ENCODE measurements at regions not wholly inside any gene's neighbourhood (a gene's known extent, or its start where the extent isn't known, plus 50 kb on each side); places are given as distances from the start of the nearest gene placed in this dataset.

- TF ChIP-seq E2F5 (CRISPR knock-in tag; IDR thresholded peaks at IDR 0.05), result no peak
- TF ChIP-seq TEAD1 (CRISPR knock-in tag; IDR thresholded peaks at IDR 0.05), result no peak
- TF ChIP-seq PREB (CRISPR knock-in tag; IDR thresholded peaks at IDR 0.05; ENCODE audit: borderline replicate concordance), result no peak
- TF ChIP-seq TCF7 (CRISPR knock-in tag; IDR thresholded peaks at IDR 0.05; ENCODE audit: low read depth), result no peak
- no peak for TF ChIP-seq GTF2I (CRISPR knock-in tag; conservative IDR thresholded peaks at IDR 0.05)
- TF ChIP-seq TP53 (CRISPR knock-in tag; IDR thresholded peaks at IDR 0.05), result no peak
- TF ChIP-seq ZNF425 (CRISPR knock-in tag; conservative IDR thresholded peaks at IDR 0.05), result no peak
- TF ChIP-seq ZNF532 (CRISPR knock-in tag; IDR thresholded peaks at IDR 0.05; ENCODE audit: borderline replicate concordance), result no peak
- no peak for TF ChIP-seq NR2C2 (CRISPR knock-in tag; IDR thresholded peaks at IDR 0.05)
These were observed 73.2 kb upstream of the DUSP22 start (continued) for GRCh38 chr6:219019-219570.

GRCh38 chr6:219641-220198 lies 72.6 kb upstream of the DUSP22 start:
- POLR2A ChIA-PET, result no interaction called here
- CTCF ChIA-PET, result interaction anchor here (1.3 kb wide), 1 partner anchor 29 kb away, joined by 3 read pairs; no protein-coding TSS in a partner anchor
- peak; percentile 40 for ATAC-seq

More at GRCh38 chr6:219641-220198, 72.6 kb upstream of the DUSP22 start:
- Mint-ChIP-seq H3K9me3 (peaks cover 5% of the 10 kb centered on the region), H3K4me1 (peaks cover 27% of the 10 kb centered on the region), H3K36me3 (0 out of 2 replicates have a peak, but pooled peaks cover under 1% of the 10 kb centered on the region), H3K27ac (no peak overlapping the region), H3K27me3 (ENCODE audit: low read depth) (no peaks in the 10 kb centered on the region), H3K4me3 (no peak overlapping the region)
- peak; percentile 27 for DNase-seq (ENCODE audit: low spot score)
- TF ChIP-seq PRRX2 (CRISPR knock-in tag; IDR thresholded peaks at IDR 0.05) (no peak), NFE2L1 (CRISPR knock-in tag; IDR thresholded peaks at IDR 0.05) (no peak), CBFB (CRISPR knock-in tag; IDR thresholded peaks at IDR 0.05; ENCODE audit: low read depth) (no peak), E2F1 (CRISPR knock-in tag; IDR thresholded peaks at IDR 0.05) (no peak), ZNF512 (CRISPR knock-in tag; IDR thresholded peaks at IDR 0.05; ENCODE audit: borderline replicate concordance) (no peak), ZNF671 (CRISPR knock-in tag; IDR thresholded peaks at IDR 0.05) (no peak), NR3C1 (CRISPR knock-in tag; conservative IDR thresholded peaks at IDR 0.05; ENCODE audit: low read depth) (no peak), E2F5 (CRISPR knock-in tag; IDR thresholded peaks at IDR 0.05) (0 out of 2 replicates have a peak, but pooled peaks have one; percentile 27), RELA (CRISPR knock-in tag; IDR thresholded peaks at IDR 0.05; ENCODE audit: borderline replicate concordance) (no peak)
